A549 (cell line): ENCODE measurements at regions not wholly inside any gene's neighbourhood (a gene's known extent, or its start where the extent isn't known, plus 50 kb on each side); places are given as distances from the start of the nearest gene placed in this dataset.
"Not testable (repeated sequence)": the region's sequence is repeated elsewhere in the genome, so short reads cannot be mapped to it uniquely, and the experiment has no call there.

Experiments
- ATAC-seq, 2 experiments: fragments of 200-7000 bp in 1 of 2; fragments of >200 bp in 1 of 2; cut with Nextera tagmentation in 1 of 2; cut with Tn5 transposase in 1 of 2; 3 replicates each; pipeline versions ENCODE4 v1.8.0 to v1.9.1; 2018 to 2020; ENCODE audit warnings: mild to moderate bottlenecking in 1 of 2, moderate library complexity in 1 of 2
- CTCF ChIA-PET: fragments of 300-600 bp; sonication (Branson Sonifier 250); formaldehyde crosslinking; extraction: SDS; loops from one replicate; lab custom pipeline; 2021; ENCODE audit warnings: antibody characterized with exemption, inconsistent platforms; lab: Yijun Ruan, JAX
- POLR2A ChIA-PET: fragments of 350-600 bp; formaldehyde crosslinking; extraction: SDS; loops from one replicate; lab custom pipeline; 2021; ENCODE audit warnings: antibody characterized with exemption, inconsistent platforms; lab: Yijun Ruan, JAX
- DNase-seq, 2 experiments: peaks; one replicate each; pipeline versions ENCODE4 v3.0.0 to v3.0.0-alpha.2; 2011 to 2016; ENCODE audit warnings: low read depth in 1 of 2, low spot score in 1 of 2
- FAIRE-seq: peaks from 2 replicates; lab custom pipeline; 2011; peaks lifted over from hg19 to GRCh38; lab: Jason Lieb, UNC
- H3K27ac ChIP-seq, 2 experiments: fragments of >200 bp; sonication (Bioruptor Twin); formaldehyde crosslinking; 3 replicates each; pipeline ENCODE4 v1.5.1; 2016 to 2017
- H3K4me1 ChIP-seq: fragments of >200 bp; sonication (Bioruptor Twin); formaldehyde crosslinking; 3 replicates; pipeline ENCODE4 v1.6.1; 2016
- H3K4me2 ChIP-seq: fragments of >200 bp; sonication (Bioruptor Twin); formaldehyde crosslinking; 3 replicates; pipeline ENCODE4 v1.6.1; 2016
- H3K4me3 ChIP-seq: fragments of >200 bp; sonication (Bioruptor Twin); formaldehyde crosslinking; 3 replicates; pipeline ENCODE4 v1.5.1; 2016
- H3K9me3 ChIP-seq: fragments of >200 bp; sonication (Bioruptor Twin); formaldehyde crosslinking; 3 replicates; pipeline ENCODE4 v1.6.1; 2016
- BHLHE40 ChIP-seq: IDR thresholded peaks from 2 replicates; pipeline ENCODE4 v1.6.1; 2012; ENCODE audit warnings: low read depth, low read length, inconsistent platforms
- CBX8 ChIP-seq: fragments of 200-600 bp; sonication (generic); IDR thresholded peaks from 2 replicates; pipeline ENCODE4 v1.6.1; 2016
- CHD2 ChIP-seq: fragments of 150-350 bp; IDR thresholded peaks from 2 replicates; pipeline ENCODE4 v1.6.1; 2014; ENCODE audit warnings: low read length; ENCODE audit not compliant: partially characterized antibody
- CTCF ChIP-seq: fragments of >200 bp; sonication (Bioruptor Twin); formaldehyde crosslinking; IDR thresholded peaks from 3 replicates; pipeline ENCODE4 v1.5.1; 2016
- E2F6 ChIP-seq: IDR thresholded peaks from 2 replicates; pipeline ENCODE4 v1.6.1; 2012; ENCODE audit warnings: low read depth, borderline replicate concordance
- EHMT2 ChIP-seq: fragments of 200-600 bp; sonication (generic); IDR thresholded peaks from 2 replicates; pipeline ENCODE4 v1.6.1; 2016; ENCODE audit warnings: antibody characterized with exemption, low read depth, mild to moderate bottlenecking, moderate library complexity
- FOSL2 ChIP-seq, 2 experiments: fragments of 450-650 bp in 1 of 2; fragments of >200 bp in 1 of 2; sonication (Bioruptor Twin) in 1 of 2; formaldehyde crosslinking; IDR thresholded peaks; 2 replicates each; pipeline versions ENCODE4 v1.5.0 to v1.6.1; 2016 to 2020; ENCODE audit warnings: mild to moderate bottlenecking in 1 of 2, moderate library complexity in 1 of 2
- HOXB13 ChIP-seq: fragments of 250-450 bp; sonication (Bioruptor Pico); IDR thresholded peaks from 2 replicates; pipeline ENCODE4 v1.5.0; 2020; ENCODE audit warnings: low read depth, mild to moderate bottlenecking, moderate library complexity
- JUN ChIP-seq, 2 experiments: fragments of >200 bp; sonication (Bioruptor Twin); formaldehyde crosslinking; IDR thresholded peaks; 2 replicates in 1 of 2; 3 replicates in 1 of 2; pipeline ENCODE4 v1.6.1; 2016 to 2017
- JUNB ChIP-seq: fragments of >200 bp; sonication (Bioruptor Twin); formaldehyde crosslinking; IDR thresholded peaks from 2 replicates; pipeline ENCODE4 v1.6.1; 2016
- KDM5A ChIP-seq: fragments of 200-600 bp; sonication (generic); IDR thresholded peaks from 2 replicates; pipeline ENCODE4 v1.6.1; 2016; ENCODE audit warnings: antibody characterized with exemption, mild to moderate bottlenecking
- NR3C1 ChIP-seq: fragments of >200 bp; sonication (Bioruptor Twin); formaldehyde crosslinking; IDR thresholded peaks from 3 replicates; pipeline ENCODE4 v1.6.1; 2017
- RFX5 ChIP-seq: fragments of 450-650 bp; IDR thresholded peaks from 2 replicates; pipeline ENCODE4 v1.7.1; 2014; ENCODE audit warnings: antibody characterized with exemption, mild to moderate bottlenecking, moderate library complexity
- TFCP2L1 ChIP-seq: fragments of 250-450 bp; sonication (Bioruptor Pico); IDR thresholded peaks from 2 replicates; pipeline ENCODE4 v1.5.0; 2021; ENCODE audit warnings: mild to moderate bottlenecking
- ZFP36 ChIP-seq: fragments of 450-650 bp; IDR thresholded peaks from 2 replicates; pipeline ENCODE4 v1.6.1; 2014; ENCODE audit warnings: borderline replicate concordance; ENCODE audit not compliant: partially characterized antibody
- WGBS: methylation state at CpG from one replicate; pipeline ENCODE4 v1.1.6; 2017; ENCODE audit errors: missing lambda C conversion rate; 5-methylcytosine and 5-hydroxymethylcytosine counted together

DNA sequence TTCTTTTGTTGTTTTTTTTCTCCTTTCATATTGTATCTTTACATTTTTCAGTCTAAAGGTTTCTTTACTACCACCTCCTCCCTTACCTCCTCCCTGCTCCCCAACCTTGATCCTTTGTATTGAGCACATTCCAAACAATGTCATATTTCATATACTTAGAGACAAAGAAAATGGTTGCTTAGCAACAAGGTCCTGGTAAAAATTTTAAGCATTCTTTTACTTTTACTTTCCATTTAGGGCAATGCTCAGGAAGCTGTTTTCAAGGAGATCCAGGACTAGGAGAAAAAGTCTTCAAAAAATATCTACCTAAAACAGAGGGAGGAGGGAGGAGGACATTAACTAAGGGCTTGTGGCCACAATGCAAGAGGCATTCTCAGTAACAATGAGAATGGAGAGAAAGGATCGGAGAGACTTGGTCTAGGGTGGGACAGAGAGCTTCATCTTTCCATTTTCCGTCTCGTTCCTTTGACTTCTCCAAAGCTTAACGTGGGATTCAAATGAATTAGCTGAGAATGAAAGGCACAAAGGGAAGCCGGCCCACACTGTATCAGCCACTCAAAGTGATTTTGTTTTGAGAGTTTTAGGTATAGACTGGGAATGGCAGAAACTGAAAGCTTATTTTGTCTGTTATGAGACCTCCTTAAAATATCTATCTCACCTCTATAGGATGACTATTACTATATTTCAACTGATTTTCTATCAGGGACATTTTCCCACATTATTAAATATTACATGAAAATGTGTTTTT is 455.7 kb downstream of the RAB38 start:
- no peak overlapping the region for H3K4me3 ChIP-seq
- ATAC-seq (no peak), FAIRE-seq (no peak), DNase-seq (no peak)
- ChIA-PET POLR2A (no interaction called here), CTCF (no interaction called here)
- no peaks in the 10 kb centered on the region for H3K4me1 ChIP-seq
- TF ChIP-seq NR3C1 (no peak), ZFP36 (no peak), CTCF (no peak), RFX5 (no peak), HOXB13 (CRISPR knock-in tag) (no peak), BHLHE40 (no peak), TFCP2L1 (CRISPR knock-in tag) (no peak), FOSL2 (IDR thresholded peaks at IDR 0.05) (no peak), FOSL2 (CRISPR knock-in tag; IDR thresholded peaks at IDR 0.05) (no peak), KDM5A (no peak), JUNB (no peak)
- no peak overlapping the region for H3K27ac ChIP-seq
- no peaks in the 10 kb centered on the region for H3K9me3 ChIP-seq
- no peak overlapping the region for H3K4me2 ChIP-seq
- 18% methylated on average over 5 of the region's 5 CpGs for WGBS

DNA sequence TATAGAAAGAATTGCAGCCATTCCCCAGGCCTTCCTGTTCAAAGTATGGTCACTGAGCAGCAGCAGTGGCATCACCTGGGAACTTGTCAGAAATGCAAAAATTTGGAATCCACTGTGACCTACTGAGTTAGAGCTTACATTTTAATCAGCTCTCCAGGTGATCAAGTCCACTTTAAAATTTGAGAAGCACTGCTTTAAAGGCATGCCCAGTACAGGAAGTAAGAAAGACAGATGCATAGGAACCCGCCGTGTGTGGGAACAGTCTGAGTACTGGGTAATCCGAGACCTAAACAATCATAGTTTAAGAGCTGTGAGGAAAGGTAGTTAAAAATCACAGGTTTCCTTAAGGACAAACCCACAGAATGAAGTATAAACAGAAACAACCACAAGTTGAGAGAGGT is 462.4 kb downstream of the RAB38 start:
- no peak for ATAC-seq
- FAIRE-seq, result no peak
- Histone ChIP-seq H3K4me3 (no peak overlapping the region), H3K4me2 (no peak overlapping the region)
- WGBS, result 7% methylated on average over 3 of the region's 3 CpGs
- TF ChIP-seq JUN (IDR thresholded peaks at IDR 0.05) (no peak), ZFP36 (no peak), CBX8 (no peak), CHD2 (no peak), EHMT2 (no peak)
- TF ChIP-seq, all 56 proteins: peak for 0
- POLR2A ChIA-PET, result no interaction called here
- DNase-seq, result no peak
- Histone ChIP-seq H3K27ac (no peak overlapping the region), H3K9me3 (no peaks in the 10 kb centered on the region), H3K4me1 (no peaks in the 10 kb centered on the region)
- CTCF ChIA-PET, result interaction anchor here (1.5 kb wide), 1 partner anchor 10 kb away, joined by 6 read pairs; no protein-coding TSS in a partner anchor

- Histone ChIP-seq H3K9me3 (no peaks in the 10 kb centered on the region), H3K4me3 (no peak overlapping the region), H3K27ac (no peak overlapping the region), H3K4me1 (no peaks in the 10 kb centered on the region), H3K4me2 (no peak overlapping the region)
- ATAC-seq (no peak), FAIRE-seq (no peak), DNase-seq (no peak)
- POLR2A ChIA-PET, result no interaction called here
- TF ChIP-seq E2F6, result no peak
- CTCF ChIA-PET, result interaction anchor here (1.5 kb wide), 1 partner anchor 10 kb away, joined by 6 read pairs; no protein-coding TSS in a partner anchor
- under 1% methylated on average over 3 of the region's 3 CpGs for WGBS
These were observed 462.9 kb downstream of the RAB38 start for GRCh38 chr11:87712391-87712790.

DNA sequence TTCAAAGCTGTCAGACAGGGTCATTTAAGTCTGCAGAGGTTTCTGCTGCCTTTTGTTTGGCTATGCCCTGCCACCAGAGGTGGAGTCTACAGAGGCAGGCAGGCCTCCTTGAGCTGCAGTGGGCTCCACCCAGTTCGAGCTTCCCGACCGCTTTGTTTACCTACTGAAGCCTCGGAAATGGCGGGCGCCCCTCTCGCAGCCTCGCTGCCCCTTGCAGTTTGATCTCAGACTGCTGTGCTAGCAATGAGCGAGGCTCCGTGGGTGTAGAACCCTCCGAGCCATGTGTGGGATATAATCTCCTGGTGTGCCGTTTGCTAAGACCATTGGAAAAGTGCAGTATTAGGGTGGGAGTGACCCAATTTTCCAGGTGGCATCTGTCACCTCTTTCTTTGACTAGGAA is 471.7 kb downstream of the RAB38 start:
- FAIRE-seq, DNase-seq, CTCF ChIA-PET, H3K4me3 ChIP-seq, H3K4me2 ChIP-seq, H3K9me3 ChIP-seq, ATAC-seq, H3K4me1 ChIP-seq, POLR2A ChIA-PET, H3K27ac ChIP-seq: not testable (repeated sequence)
- 36% methylated on average over 3 of the region's 12 CpGs for WGBS
